HG02884 (cell line): ENCODE measurements at regions not wholly inside any gene's neighbourhood (a gene's known extent, or its start where the extent isn't known, plus 50 kb on each side); places are given as distances from the start of the nearest gene placed in this dataset.

Experiments
- ATAC-seq: cut with Tn5 transposase; IDR thresholded peaks from one replicate; pipeline ENCODE4 v1.9.1; 2021; ENCODE audit warnings: mild to moderate bottlenecking, moderate library complexity; ENCODE audit not compliant: unreplicated experiment

- no peak for ATAC-seq
Measured at GRCh38 chr4:121526509-121526908, 145.7 kb upstream of the QRFPR start.

GRCh38 chr4:121519236-121519838 lies 138.5 kb upstream of the QRFPR start:
- ATAC-seq = no peak

GRCh38 chr4:121517241-121517640 lies 136.4 kb upstream of the QRFPR start:
- no peak for ATAC-seq

GRCh38 chr4:121514443-121514842 lies 133.6 kb upstream of the QRFPR start:
- ATAC-seq = no peak

GRCh38 chr4:121510341-121510874 lies 129.6 kb upstream of the QRFPR start:
- peak; percentile 89 for ATAC-seq

- no peak for ATAC-seq
Measured at GRCh38 chr4:121485190-121485804, 104.5 kb upstream of the QRFPR start.

GRCh38 chr4:121484633-121485032 lies 103.8 kb upstream of the QRFPR start:
- peak; percentile 97 for ATAC-seq

DNA sequence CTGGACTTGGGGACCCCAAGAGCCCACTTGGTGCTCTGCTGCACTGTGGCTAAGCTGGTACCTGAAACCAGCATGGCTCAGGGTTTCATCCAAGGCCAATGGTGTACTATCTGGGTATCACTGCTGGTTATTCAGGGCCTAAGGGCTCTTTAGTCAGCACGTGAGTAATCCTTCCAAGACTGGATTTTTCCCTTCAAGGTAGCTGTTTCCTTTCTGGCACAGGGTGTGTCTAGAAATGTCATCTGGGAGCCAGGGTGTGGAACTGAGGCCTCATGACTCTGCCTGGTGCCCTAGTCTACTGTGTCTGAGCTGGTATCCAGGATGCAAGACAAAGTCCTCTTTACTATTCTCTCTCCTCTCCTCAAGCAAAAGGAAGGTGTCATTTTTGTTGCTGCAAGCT lies 99.0 kb upstream of the QRFPR start:
- ATAC-seq = no peak

- ATAC-seq = no peak
Measured at GRCh38 chr4:121477480-121477879, 96.7 kb upstream of the QRFPR start.

DNA sequence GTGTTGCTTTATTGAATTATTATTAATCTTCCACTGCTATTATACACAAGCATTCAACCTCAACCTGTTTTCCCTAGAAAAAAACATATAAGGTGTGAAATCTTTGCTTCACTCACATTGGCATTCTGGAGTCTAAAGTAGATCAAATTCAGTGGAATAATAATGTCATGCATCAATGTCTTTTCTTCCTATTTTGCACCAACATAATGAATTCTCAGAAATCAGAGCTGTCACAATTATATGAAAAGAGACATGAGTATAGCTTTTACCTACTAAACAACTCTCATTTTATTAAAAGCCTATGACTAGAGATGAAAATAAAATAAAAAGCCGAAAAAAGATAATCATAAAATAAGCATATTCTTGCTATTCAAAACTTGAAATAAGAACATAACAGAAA lies 96.3 kb upstream of the QRFPR start:
- no peak for ATAC-seq

DNA sequence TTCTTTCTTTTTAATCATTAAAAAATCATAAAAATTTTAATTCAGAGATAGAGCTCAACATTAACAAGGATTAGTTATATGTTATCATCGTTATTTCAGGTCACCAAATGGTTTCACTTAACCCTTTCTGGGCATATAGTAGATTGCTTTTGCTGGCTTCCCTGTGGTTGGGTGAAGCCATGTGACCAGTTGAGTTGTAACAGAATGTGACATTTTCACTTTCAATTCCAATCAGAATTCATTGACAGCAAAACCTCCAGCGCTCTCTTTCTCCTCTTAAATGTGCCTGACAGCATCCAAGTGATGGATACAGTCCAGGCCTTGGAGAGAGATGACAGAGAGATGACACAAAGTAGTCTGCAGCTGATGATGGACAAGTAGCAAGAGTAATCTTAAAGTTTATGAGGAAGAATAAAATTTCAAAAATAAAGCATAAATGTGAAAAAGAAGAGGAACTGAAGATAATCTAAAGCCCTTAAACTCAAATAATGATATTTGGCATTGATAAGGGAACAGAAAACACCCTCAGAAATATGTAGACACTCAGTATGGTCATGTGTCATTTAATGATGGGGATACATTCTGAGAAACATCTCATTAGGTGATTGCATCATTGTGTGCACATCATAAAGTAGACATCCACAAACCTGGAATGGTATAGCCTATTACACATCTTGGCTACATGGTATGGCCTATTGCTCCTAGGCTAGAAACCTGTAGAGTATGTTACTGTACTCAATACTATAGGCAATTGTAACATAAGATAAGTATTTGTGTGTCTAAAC lies 92.3 kb upstream of the QRFPR start:
- peak; percentile 52 for ATAC-seq

GRCh38 chr4:121464854-121465253 lies 84.0 kb upstream of the QRFPR start:
- no peak for ATAC-seq

DNA sequence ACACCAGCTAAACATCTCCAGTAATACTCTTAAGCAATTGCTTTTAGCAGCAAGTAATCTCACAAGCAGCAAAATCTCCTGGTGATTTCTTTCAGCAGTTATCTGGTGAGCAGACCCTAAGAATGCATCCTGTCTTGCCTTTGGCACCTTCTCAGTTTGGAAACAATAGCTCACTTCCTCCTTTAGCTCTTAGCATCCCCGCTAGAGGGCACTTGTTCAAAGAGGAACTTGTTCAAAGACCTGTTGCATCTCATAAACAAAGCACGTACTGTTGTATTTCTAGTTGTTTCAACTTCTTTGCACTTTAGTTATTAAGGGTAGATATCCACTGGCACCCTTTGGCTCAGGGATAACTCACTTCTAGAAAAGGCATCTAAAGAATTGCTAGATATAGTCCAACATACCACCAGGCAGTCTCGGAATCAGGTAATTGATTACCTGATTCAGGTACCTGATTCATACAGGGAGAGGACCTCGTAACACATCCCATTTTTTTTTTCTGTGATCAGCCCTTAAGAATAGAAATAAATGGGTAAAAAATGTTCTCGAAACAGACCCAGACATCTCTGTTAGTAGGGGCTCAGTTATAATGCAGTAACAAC lies 81.9 kb upstream of the QRFPR start:
- ATAC-seq = peak; percentile 96

DNA sequence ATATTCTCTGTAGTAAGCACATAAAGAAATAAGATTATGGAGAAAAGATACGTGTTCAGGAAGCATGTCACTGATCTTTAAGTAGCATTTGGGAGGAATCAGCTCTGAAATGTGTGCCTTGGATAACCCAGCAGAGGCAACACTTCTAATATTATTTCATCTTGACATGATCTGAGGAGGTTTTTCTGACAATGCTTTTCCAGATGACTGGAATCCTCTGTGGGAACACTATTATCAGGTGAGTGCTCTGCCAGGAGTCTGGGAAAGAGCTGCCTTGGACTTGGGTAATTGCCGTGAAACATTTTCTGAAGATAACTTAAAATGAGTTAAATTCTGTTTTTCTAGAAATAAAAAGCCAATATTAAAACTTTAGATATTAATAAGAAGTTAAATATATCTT lies 78.2 kb upstream of the QRFPR start:
- no peak for ATAC-seq

DNA sequence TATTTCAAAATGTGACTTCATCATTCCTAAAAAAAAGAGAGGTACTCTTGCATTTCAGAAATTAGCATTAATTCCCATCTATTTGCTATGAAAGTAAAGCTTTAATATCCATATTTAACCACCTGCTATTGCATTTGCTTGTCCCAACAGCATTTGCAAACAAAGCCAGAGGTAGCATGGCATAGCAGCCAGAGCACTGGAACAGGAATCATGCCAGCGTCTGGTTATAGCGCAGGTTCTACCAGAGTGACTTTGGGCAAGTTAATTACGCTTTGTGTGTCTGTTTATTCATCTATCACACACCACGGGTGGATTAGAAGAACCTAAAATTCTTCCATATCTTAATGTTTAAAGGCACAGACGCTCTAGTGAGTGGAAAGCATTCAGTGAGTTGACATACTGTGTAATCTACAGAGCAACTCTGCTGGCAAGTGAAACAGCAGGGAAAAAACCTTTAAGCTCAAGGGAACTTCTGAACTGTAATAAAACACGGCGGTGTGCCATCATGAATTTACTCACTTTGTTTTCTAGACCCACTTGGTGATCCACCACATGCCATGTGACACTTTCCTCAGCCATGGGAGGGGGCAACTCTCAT lies 76.6 kb upstream of the QRFPR start:
- no peak for ATAC-seq

DNA sequence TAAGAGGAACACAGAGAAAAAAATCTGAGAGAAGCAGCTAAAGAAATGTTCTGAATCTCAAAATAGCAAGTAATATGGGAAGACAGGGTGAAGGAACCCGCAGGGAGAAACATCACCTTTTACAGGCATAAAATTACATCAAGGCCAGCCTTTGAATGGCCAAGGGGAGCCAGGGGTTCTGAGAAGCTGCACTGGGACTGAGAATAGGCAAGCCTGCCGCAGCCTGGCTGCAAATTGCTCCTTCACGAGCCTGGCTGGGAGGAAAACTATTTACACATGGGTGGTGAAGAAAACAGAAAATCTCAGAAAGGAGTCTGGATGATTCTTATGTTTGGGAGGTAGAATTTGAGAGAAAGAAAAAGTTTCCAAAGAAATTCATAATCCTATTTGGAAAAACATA lies 74.5 kb upstream of the QRFPR start:
- no peak for ATAC-seq

DNA sequence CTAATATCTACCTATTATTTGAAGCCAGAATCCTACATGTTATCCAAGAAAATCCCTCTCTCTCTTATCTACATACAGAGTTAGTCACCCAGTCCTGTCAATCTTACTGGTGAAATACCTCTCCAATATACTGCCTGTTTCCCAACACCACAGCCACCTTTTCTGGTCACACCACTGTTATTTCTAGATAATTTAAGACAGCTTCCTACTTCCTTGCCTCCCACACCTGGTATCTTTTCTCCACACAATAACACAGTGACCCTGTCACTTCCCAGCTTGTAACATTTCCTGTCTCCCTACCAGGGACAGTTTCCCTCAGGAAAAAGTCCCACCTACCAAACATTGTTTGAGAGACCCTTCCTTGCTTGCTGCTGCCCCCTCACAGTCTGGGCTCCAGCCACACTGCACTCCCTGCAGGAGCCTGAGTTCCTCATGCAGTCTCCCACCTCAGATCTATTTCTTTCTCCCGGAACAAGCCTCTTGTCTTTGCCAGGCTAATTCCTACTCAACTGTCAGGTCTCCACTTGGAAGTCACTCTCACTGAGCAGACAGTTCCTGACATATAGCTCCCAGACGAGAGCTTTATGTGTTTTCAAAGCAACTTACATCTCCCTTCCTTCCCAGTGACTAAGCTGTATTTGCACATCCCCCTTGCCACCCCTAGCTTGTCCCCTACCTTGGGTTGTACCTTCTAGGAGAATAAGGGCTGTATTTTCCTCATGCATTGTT lies 73.6 kb upstream of the QRFPR start:
- ATAC-seq = no peak

DNA sequence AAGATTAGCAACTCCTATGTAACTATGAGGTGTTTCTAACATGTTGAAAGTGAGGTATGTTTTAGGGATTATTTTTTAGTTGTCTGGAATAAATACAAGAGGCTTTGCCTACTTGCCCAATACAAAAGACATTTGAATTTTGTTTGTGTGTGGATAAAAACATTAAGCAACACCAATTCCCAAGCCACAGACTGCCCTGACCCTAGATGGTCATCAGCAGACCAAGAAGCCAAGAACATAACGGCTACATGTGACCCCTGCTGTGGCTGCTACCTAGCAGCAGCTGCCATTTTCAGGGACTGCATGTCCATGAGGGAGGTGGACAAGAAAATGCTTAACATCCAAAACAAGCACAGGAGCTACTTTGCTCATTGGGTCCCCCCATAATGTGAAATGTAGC lies 70.5 kb upstream of the QRFPR start:
- ATAC-seq = no peak

- ATAC-seq = no peak
Measured at GRCh38 chr4:121449416-121449815, 68.6 kb upstream of the QRFPR start.

GRCh38 chr4:121448231-121448630 lies 67.4 kb upstream of the QRFPR start:
- no peak for ATAC-seq

DNA sequence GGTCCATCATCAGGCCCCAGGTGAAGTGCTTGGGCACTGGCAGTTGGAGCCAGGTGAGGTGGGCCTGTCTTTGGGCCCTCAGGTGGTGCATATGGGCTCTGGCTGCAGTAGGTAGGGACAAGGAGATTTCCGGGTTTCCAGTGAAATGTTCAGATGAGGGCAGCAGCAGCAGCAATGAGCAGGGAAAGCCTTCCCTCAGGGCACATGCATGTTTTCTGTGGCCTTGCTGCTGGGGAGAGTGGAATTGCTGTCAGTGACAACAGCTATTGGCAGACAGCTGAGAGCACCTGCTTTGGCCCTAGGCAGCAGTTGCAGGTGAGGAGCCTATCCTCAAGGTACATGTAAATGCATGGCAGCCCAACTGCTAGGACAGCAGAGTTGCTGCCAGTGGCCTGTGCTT lies 58.9 kb upstream of the QRFPR start:
- no peak for ATAC-seq
